ENCODE measurements at regions not wholly inside any gene's neighbourhood (a gene's known extent, or its start where the extent isn't known, plus 50 kb on each side); places are given as distances from the start of the nearest gene placed in this dataset.

DNA sequence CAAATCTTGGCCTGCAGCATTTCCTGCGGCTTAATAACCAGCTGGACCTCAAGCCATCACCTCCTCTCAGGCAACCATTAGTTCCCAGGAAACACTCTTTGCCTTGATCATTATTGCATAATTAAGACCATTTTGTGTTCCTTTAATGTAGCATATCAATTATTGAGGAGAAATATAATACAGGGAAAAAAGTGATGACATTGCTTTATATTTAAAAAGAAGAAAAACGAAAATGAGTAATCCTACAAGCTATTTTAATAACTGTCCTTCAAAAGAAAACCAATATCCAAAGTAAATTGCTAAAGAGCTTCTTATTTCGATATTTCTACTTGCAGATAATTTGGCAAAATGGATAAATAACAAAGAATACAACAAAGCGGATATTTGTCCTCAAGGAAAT, 1084.7 kb downstream of the EFNB2 start:
- no peak overlapping the region for H3K4me3 ChIP-seq (ENCODE audit: low read length)
- H3K9ac ChIP-seq (ENCODE audit: low read length): no peak overlapping the region
- no peaks in the 10 kb centered on the region for H3K36me3 ChIP-seq (ENCODE audit: control insufficient read depth, insufficient read depth, low read length)
- H3K9me3 ChIP-seq (ENCODE audit: control insufficient read depth, low read length): no peaks in the 10 kb centered on the region
- H3K27me3 ChIP-seq (ENCODE audit: control insufficient read depth, insufficient read depth, low read length): no peaks in the 10 kb centered on the region
- peaks cover 8% of the 10 kb centered on the region for H3K4me1 ChIP-seq (ENCODE audit: control insufficient read depth, insufficient read depth, low read length)

DNA sequence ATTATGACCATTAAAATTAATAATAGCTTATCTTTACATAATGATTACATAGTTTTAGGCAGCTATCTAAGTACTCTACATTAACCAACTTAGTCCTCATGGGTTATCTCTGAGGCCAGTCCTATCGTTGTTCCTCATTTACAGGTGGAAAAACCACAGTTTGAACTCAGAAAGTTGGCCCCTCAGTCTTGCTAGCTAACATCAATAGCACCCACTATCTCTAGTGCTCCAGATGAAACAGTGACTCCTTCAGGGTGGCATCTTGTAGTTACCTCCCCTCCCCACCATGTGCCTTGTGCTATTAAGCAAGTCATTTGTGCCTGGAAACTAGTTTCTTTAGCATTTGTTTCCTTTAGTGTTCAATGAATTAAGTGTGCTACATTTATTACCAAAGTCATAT, 1086.7 kb downstream of the EFNB2 start:
- Histone ChIP-seq H3K4me1 (ENCODE audit: control insufficient read depth, insufficient read depth, low read length) (peaks cover 8% of the 10 kb centered on the region), H3K4me3 (ENCODE audit: low read length) (no peak overlapping the region), H3K9me3 (ENCODE audit: control insufficient read depth, low read length) (no peaks in the 10 kb centered on the region), H3K36me3 (ENCODE audit: control insufficient read depth, insufficient read depth, low read length) (no peaks in the 10 kb centered on the region), H3K27me3 (ENCODE audit: control insufficient read depth, insufficient read depth, low read length) (no peaks in the 10 kb centered on the region), H3K9ac (ENCODE audit: low read length) (no peak overlapping the region)

GRCh38 chr13:105446197-105446596, 1089.3 kb downstream of the EFNB2 start:
- H3K4me1 ChIP-seq (ENCODE audit: control insufficient read depth, insufficient read depth, low read length): peaks cover 23% of the 10 kb centered on the region
- H3K9me3 ChIP-seq (ENCODE audit: control insufficient read depth, low read length): no peaks in the 10 kb centered on the region
- H3K4me3 ChIP-seq (ENCODE audit: low read length): no peak overlapping the region
- no peaks in the 10 kb centered on the region for H3K27me3 ChIP-seq (ENCODE audit: control insufficient read depth, insufficient read depth, low read length)
- no peak overlapping the region for H3K9ac ChIP-seq (ENCODE audit: low read length)
- H3K36me3 ChIP-seq (ENCODE audit: control insufficient read depth, insufficient read depth, low read length): no peaks in the 10 kb centered on the region

DNA sequence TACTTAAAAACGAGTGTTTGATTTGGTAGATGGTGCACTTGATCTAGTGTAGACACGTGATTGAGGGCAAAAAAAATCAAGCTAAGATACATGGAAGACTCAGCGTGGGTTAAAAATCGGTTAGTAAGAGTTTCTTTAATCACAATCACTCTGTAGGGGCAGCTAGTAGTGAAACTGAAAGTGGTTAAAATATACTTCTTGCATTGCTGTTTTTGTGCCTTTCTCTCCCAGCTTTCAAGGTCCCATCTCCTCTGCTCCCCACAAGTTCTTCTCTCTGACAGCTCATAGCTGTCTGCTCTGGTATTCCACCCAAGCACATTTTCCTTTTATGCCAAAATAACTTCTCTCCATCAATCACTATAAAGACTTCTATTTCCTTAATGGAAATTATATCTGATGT, 1089.7 kb downstream of the EFNB2 start:
- Histone ChIP-seq H3K9ac (ENCODE audit: low read length) (no peak overlapping the region), H3K4me1 (ENCODE audit: control insufficient read depth, insufficient read depth, low read length) (peaks cover 23% of the 10 kb centered on the region), H3K4me3 (ENCODE audit: low read length) (no peak overlapping the region), H3K9me3 (ENCODE audit: control insufficient read depth, low read length) (no peaks in the 10 kb centered on the region), H3K36me3 (ENCODE audit: control insufficient read depth, insufficient read depth, low read length) (no peaks in the 10 kb centered on the region), H3K27me3 (ENCODE audit: control insufficient read depth, insufficient read depth, low read length) (no peaks in the 10 kb centered on the region)

GRCh38 chr13:105442949-105443699, 1092.3 kb downstream of the EFNB2 start:
- peaks cover 23% of the 10 kb centered on the region for H3K4me1 ChIP-seq (ENCODE audit: control insufficient read depth, insufficient read depth, low read length)
- no peaks in the 10 kb centered on the region for H3K9me3 ChIP-seq (ENCODE audit: control insufficient read depth, low read length)
- H3K4me3 ChIP-seq (ENCODE audit: low read length): no peak overlapping the region
- H3K27me3 ChIP-seq (ENCODE audit: control insufficient read depth, insufficient read depth, low read length): no peaks in the 10 kb centered on the region
- H3K9ac ChIP-seq (ENCODE audit: low read length): no peak overlapping the region
- H3K36me3 ChIP-seq (ENCODE audit: control insufficient read depth, insufficient read depth, low read length): no peaks in the 10 kb centered on the region

GRCh38 chr13:105442040-105442439, 1093.4 kb downstream of the EFNB2 start:
- H3K9me3 ChIP-seq (ENCODE audit: control insufficient read depth, low read length): no peaks in the 10 kb centered on the region
- peaks cover 23% of the 10 kb centered on the region for H3K4me1 ChIP-seq (ENCODE audit: control insufficient read depth, insufficient read depth, low read length)
- no peaks in the 10 kb centered on the region for H3K27me3 ChIP-seq (ENCODE audit: control insufficient read depth, insufficient read depth, low read length)
- no peak overlapping the region for H3K4me3 ChIP-seq (ENCODE audit: low read length)
- H3K36me3 ChIP-seq (ENCODE audit: control insufficient read depth, insufficient read depth, low read length): no peaks in the 10 kb centered on the region
- H3K9ac ChIP-seq (ENCODE audit: low read length): no peak overlapping the region

- Histone ChIP-seq H3K36me3 (ENCODE audit: control insufficient read depth, insufficient read depth, low read length) (no peaks in the 10 kb centered on the region), H3K4me1 (ENCODE audit: control insufficient read depth, insufficient read depth, low read length) (peaks cover 19% of the 10 kb centered on the region), H3K4me3 (ENCODE audit: low read length) (no peak overlapping the region), H3K27me3 (ENCODE audit: control insufficient read depth, insufficient read depth, low read length) (no peaks in the 10 kb centered on the region), H3K9ac (ENCODE audit: low read length) (no peak overlapping the region), H3K9me3 (ENCODE audit: control insufficient read depth, low read length) (no peaks in the 10 kb centered on the region)
Measured at GRCh38 chr13:105441051-105441750, 1094.3 kb downstream of the EFNB2 start.

- Histone ChIP-seq H3K9ac (ENCODE audit: low read length) (no peak overlapping the region), H3K4me1 (ENCODE audit: control insufficient read depth, insufficient read depth, low read length) (peaks cover 14% of the 10 kb centered on the region), H3K36me3 (ENCODE audit: control insufficient read depth, insufficient read depth, low read length) (no peaks in the 10 kb centered on the region), H3K9me3 (ENCODE audit: control insufficient read depth, low read length) (no peaks in the 10 kb centered on the region), H3K27me3 (ENCODE audit: control insufficient read depth, insufficient read depth, low read length) (no peaks in the 10 kb centered on the region), H3K4me3 (ENCODE audit: low read length) (no peak overlapping the region)
Measured at GRCh38 chr13:105436943-105437342, 1098.5 kb downstream of the EFNB2 start.

DNA sequence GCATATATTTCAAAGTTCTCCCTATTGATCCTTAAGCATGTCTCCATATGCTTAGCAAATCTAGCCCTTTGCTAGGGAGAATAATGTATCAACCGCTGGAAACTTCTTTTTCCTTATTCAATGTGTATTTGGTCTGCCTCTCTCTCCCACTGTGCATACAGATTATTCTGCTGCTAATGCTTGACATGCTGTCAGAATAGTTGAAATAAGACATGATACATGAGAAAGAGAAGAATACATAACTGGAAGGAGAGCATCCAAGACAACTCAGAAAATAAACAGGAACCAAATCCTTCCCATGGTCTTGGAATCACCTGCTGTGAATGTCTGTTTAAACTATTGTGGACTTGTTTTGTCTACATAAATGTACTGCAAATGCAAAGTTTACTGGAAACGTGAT, 1103.0 kb downstream of the EFNB2 start:
- Histone ChIP-seq H3K9me3 (ENCODE audit: control insufficient read depth, low read length) (no peaks in the 10 kb centered on the region), H3K4me3 (ENCODE audit: low read length) (no peak overlapping the region), H3K4me1 (ENCODE audit: control insufficient read depth, insufficient read depth, low read length) (peaks cover 7% of the 10 kb centered on the region), H3K27me3 (ENCODE audit: control insufficient read depth, insufficient read depth, low read length) (no peaks in the 10 kb centered on the region), H3K36me3 (ENCODE audit: control insufficient read depth, insufficient read depth, low read length) (no peaks in the 10 kb centered on the region), H3K9ac (ENCODE audit: low read length) (no peak overlapping the region)

- Histone ChIP-seq H3K36me3 (ENCODE audit: control insufficient read depth, insufficient read depth, low read length) (no peaks in the 10 kb centered on the region), H3K4me1 (ENCODE audit: control insufficient read depth, insufficient read depth, low read length) (peaks cover under 1% of the 10 kb centered on the region), H3K27me3 (ENCODE audit: control insufficient read depth, insufficient read depth, low read length) (no peaks in the 10 kb centered on the region), H3K9ac (ENCODE audit: low read length) (no peak overlapping the region), H3K9me3 (ENCODE audit: control insufficient read depth, low read length) (no peaks in the 10 kb centered on the region), H3K4me3 (ENCODE audit: low read length) (no peak overlapping the region)
Measured at GRCh38 chr13:105428811-105429210, 1106.7 kb downstream of the EFNB2 start.

GRCh38 chr13:105426441-105426840, 1109.0 kb downstream of the EFNB2 start:
- H3K4me3 ChIP-seq (ENCODE audit: low read length): no peak overlapping the region
- no peaks in the 10 kb centered on the region for H3K36me3 ChIP-seq (ENCODE audit: control insufficient read depth, insufficient read depth, low read length)
- H3K27me3 ChIP-seq (ENCODE audit: control insufficient read depth, insufficient read depth, low read length): no peaks in the 10 kb centered on the region
- H3K9ac ChIP-seq (ENCODE audit: low read length): no peak overlapping the region
- no peaks in the 10 kb centered on the region for H3K4me1 ChIP-seq (ENCODE audit: control insufficient read depth, insufficient read depth, low read length)
- no peaks in the 10 kb centered on the region for H3K9me3 ChIP-seq (ENCODE audit: control insufficient read depth, low read length)

- no peaks in the 10 kb centered on the region for H3K4me1 ChIP-seq (ENCODE audit: control insufficient read depth, insufficient read depth, low read length)
- H3K27me3 ChIP-seq (ENCODE audit: control insufficient read depth, insufficient read depth, low read length): no peaks in the 10 kb centered on the region
- H3K9me3 ChIP-seq (ENCODE audit: control insufficient read depth, low read length): no peaks in the 10 kb centered on the region
- H3K9ac ChIP-seq (ENCODE audit: low read length): no peak overlapping the region
- H3K36me3 ChIP-seq (ENCODE audit: control insufficient read depth, insufficient read depth, low read length): no peaks in the 10 kb centered on the region
- H3K4me3 ChIP-seq (ENCODE audit: low read length): no peak overlapping the region
Measured at GRCh38 chr13:105414639-105415038, 1120.8 kb downstream of the EFNB2 start.
